Tibial nerve (tissue), 4 donors: ENCODE measurements at regions not wholly inside any gene's neighbourhood (a gene's known extent, or its start where the extent isn't known, plus 50 kb on each side); places are given as distances from the start of the nearest gene placed in this dataset.

Experiments used
- EP300 ChIP-seq, 2 donors: sonication (generic); formaldehyde crosslinking; IDR thresholded peaks; one replicate each; pipeline ENCODE4 v1.6.1; 2017; ENCODE audit warnings: antibody characterized with exemption in 2 of 2, mild to moderate bottlenecking in 1 of 2
- POLR2A ChIP-seq, 2 donors: fragments of 450-650 bp; IDR thresholded peaks; one replicate each; pipeline ENCODE4 v1.6.1; 2017; ENCODE audit warnings: antibody characterized with exemption in 2 of 2, mild to moderate bottlenecking in 2 of 2, moderate library complexity in 2 of 2
- TF ChIP-seq, protein P1 (sequence below), 5 experiments: fragments of 200-600 bp in 3 of 5; fragments of 450-650 bp in 2 of 5; sonication (generic) in 3 of 5; IDR thresholded peaks; one replicate each; pipeline ENCODE4 v1.5.1; 2016 to 2019; ENCODE audit warnings: antibody characterized with exemption in 5 of 5, mild to moderate bottlenecking in 3 of 5, moderate library complexity in 2 of 5

DNA sequence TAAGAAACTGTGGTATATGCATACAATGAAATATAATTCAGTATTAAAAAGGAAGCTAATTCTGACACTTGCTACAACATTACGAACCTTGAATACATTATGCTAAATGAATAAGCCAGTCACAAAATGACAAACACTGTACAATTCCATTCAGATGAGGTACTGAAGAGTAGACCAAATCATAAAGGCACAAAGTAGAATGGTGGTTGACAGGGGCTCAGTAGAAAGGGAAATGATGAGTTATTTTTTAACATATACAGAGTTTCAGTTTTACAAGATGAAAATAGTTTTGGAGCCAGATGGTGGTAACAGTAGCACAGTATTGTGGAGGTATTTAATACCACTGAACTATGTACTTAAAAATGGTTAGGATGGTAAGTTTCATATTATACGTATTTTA lies 254.6 kb upstream of the RBMS3 start:
- TF ChIP-seq, protein P1, sequence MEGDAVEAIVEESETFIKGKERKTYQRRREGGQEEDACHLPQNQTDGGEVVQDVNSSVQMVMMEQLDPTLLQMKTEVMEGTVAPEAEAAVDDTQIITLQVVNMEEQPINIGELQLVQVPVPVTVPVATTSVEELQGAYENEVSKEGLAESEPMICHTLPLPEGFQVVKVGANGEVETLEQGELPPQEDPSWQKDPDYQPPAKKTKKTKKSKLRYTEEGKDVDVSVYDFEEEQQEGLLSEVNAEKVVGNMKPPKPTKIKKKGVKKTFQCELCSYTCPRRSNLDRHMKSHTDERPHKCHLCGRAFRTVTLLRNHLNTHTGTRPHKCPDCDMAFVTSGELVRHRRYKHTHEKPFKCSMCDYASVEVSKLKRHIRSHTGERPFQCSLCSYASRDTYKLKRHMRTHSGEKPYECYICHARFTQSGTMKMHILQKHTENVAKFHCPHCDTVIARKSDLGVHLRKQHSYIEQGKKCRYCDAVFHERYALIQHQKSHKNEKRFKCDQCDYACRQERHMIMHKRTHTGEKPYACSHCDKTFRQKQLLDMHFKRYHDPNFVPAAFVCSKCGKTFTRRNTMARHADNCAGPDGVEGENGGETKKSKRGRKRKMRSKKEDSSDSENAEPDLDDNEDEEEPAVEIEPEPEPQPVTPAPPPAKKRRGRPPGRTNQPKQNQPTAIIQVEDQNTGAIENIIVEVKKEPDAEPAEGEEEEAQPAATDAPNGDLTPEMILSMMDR (IDR thresholded peaks at IDR 0.05) = no peak
- no peak for TF ChIP-seq EP300 (IDR thresholded peaks at IDR 0.05)
- TF ChIP-seq POLR2A (IDR thresholded peaks at IDR 0.05) = no peak
